Transverse colon (tissue), 4 donors: ENCODE measurements at regions not wholly inside any gene's neighbourhood (a gene's known extent, or its start where the extent isn't known, plus 50 kb on each side); places are given as distances from the start of the nearest gene placed in this dataset.

Source experiments
- CTCF ChIP-seq, 5 experiments: fragments of 200-600 bp in 3 of 5; fragments of 450-650 bp in 2 of 5; sonication (generic) in 3 of 5; IDR thresholded peaks; 1 replicate in 2 of 5; 2 replicates in 3 of 5; pipeline ENCODE4 v1.5.1; 2016 to 2017; ENCODE audit warnings: antibody characterized with exemption in 5 of 5, inconsistent platforms in 3 of 5, mild to moderate bottlenecking in 2 of 5, moderate library complexity in 1 of 5
- POLR2A ChIP-seq: fragments of 450-650 bp; IDR thresholded peaks from one replicate; pipeline ENCODE4 v1.6.1; 2016; ENCODE audit warnings: antibody characterized with exemption, mild to moderate bottlenecking, moderate library complexity
- POLR2AphosphoS5 ChIP-seq, 3 donors: sonication (generic); formaldehyde crosslinking; IDR thresholded peaks; one replicate each; pipeline ENCODE4 v1.6.1; 2016; ENCODE audit warnings: antibody characterized with exemption in 3 of 3

- TF ChIP-seq POLR2A (no peak), CTCF (IDR thresholded peaks at IDR 0.05) (no peak), POLR2AphosphoS5 (IDR thresholded peaks at IDR 0.05) (no peak)
Observed at GRCh38 chr4:126895988-126896570, 736.7 kb upstream of the INTU start.
